ENCODE measurements at regions not wholly inside any gene's neighbourhood (a gene's known extent, or its start where the extent isn't known, plus 50 kb on each side); places are given as distances from the start of the nearest gene placed in this dataset.

- no peaks in the 10 kb centered on the region for H3K36me3 ChIP-seq (ENCODE audit: insufficient read depth, low read length)
- H3K9ac ChIP-seq (ENCODE audit: low read depth, low read length): no peak overlapping the region
- no peaks in the 10 kb centered on the region for H3K9me3 ChIP-seq (ENCODE audit: insufficient read depth, low read length, severe bottlenecking)
- H3K4me1 ChIP-seq (ENCODE audit: insufficient read depth, low read length): no peaks in the 10 kb centered on the region
- DNase-seq (no peak), ATAC-seq (ENCODE audit: insufficient read depth, low read depth) (no peak)
- no peak overlapping the region for H3K27ac ChIP-seq (ENCODE audit: low read length)
- no peak overlapping the region for H2AFZ ChIP-seq (ENCODE audit: low read depth, low read length)
- no peaks in the 10 kb centered on the region for H3K27me3 ChIP-seq (ENCODE audit: insufficient read depth, low read length, poor library complexity)
- no peaks in the 10 kb centered on the region for H3K79me2 ChIP-seq (ENCODE audit: insufficient read depth, low read length)
- TF ChIP-seq EZH2 (IDR thresholded peaks at IDR 0.05; ENCODE audit: borderline replicate concordance, low read depth, low read length, severe bottlenecking) (no peak), CTCF (IDR thresholded peaks at IDR 0.05; ENCODE audit: borderline replicate concordance, extremely low read depth, low read length, poor library complexity, severe bottlenecking) (no peak)
- H4K20me1 ChIP-seq (ENCODE audit: insufficient read depth, low read length): 0 out of 2 replicates have a peak, but pooled peaks cover 4% of the 10 kb centered on the region
- no peak overlapping the region for H3K4me3 ChIP-seq (ENCODE audit: low read depth in 1 of 2, low read length in 2 of 2)
- no peak overlapping the region for H3K4me2 ChIP-seq (ENCODE audit: insufficient read depth, low read length)
These were observed 128.5 kb upstream of the GSE1 start for GRCh38 chr16:85484347-85485300.

- TF ChIP-seq EZH2 (IDR thresholded peaks at IDR 0.05; ENCODE audit: borderline replicate concordance, low read depth, low read length, severe bottlenecking): no peak
- TF ChIP-seq CTCF (IDR thresholded peaks at IDR 0.05; ENCODE audit: borderline replicate concordance, extremely low read depth, low read length, poor library complexity, severe bottlenecking): no peak
- 0 out of 2 replicates have a peak, but pooled peaks cover 4% of the 10 kb centered on the region for H4K20me1 ChIP-seq (ENCODE audit: insufficient read depth, low read length)
- H3K27me3 ChIP-seq (ENCODE audit: insufficient read depth, low read length, poor library complexity): no peaks in the 10 kb centered on the region
- no peaks in the 10 kb centered on the region for H3K9me3 ChIP-seq (ENCODE audit: insufficient read depth, low read length, severe bottlenecking)
- no peak overlapping the region for H3K4me3 ChIP-seq (ENCODE audit: low read depth in 1 of 2, low read length in 2 of 2)
- H3K36me3 ChIP-seq (ENCODE audit: insufficient read depth, low read length): no peaks in the 10 kb centered on the region
- H2AFZ ChIP-seq (ENCODE audit: low read depth, low read length): no peak overlapping the region
- no peak overlapping the region for H3K4me2 ChIP-seq (ENCODE audit: insufficient read depth, low read length)
- ATAC-seq (ENCODE audit: insufficient read depth, low read depth) (no peak), DNase-seq (no peak)
- H3K4me1 ChIP-seq (ENCODE audit: insufficient read depth, low read length): no peaks in the 10 kb centered on the region
- no peak overlapping the region for H3K9ac ChIP-seq (ENCODE audit: low read depth, low read length)
- no peak overlapping the region for H3K27ac ChIP-seq (ENCODE audit: low read length)
- H3K79me2 ChIP-seq (ENCODE audit: insufficient read depth, low read length): no peaks in the 10 kb centered on the region
These were observed 127.7 kb upstream of the GSE1 start for GRCh38 chr16:85485379-85485778.

- TF ChIP-seq EZH2 (IDR thresholded peaks at IDR 0.05; ENCODE audit: borderline replicate concordance, low read depth, low read length, severe bottlenecking): no peak
- no peak for TF ChIP-seq CTCF (IDR thresholded peaks at IDR 0.05; ENCODE audit: borderline replicate concordance, extremely low read depth, low read length, poor library complexity, severe bottlenecking)
- H3K36me3 ChIP-seq (ENCODE audit: insufficient read depth, low read length): no peaks in the 10 kb centered on the region
- DNase-seq: no peak
- no peak overlapping the region for H3K4me2 ChIP-seq (ENCODE audit: insufficient read depth, low read length)
- no peaks in the 10 kb centered on the region for H3K9me3 ChIP-seq (ENCODE audit: insufficient read depth, low read length, severe bottlenecking)
- H3K4me3 ChIP-seq (ENCODE audit: low read depth in 1 of 2, low read length in 2 of 2): no peak overlapping the region
- H3K4me1 ChIP-seq (ENCODE audit: insufficient read depth, low read length): no peaks in the 10 kb centered on the region
- no peak overlapping the region for H3K27ac ChIP-seq (ENCODE audit: low read length)
- ATAC-seq (ENCODE audit: insufficient read depth, low read depth): no peak
- H3K79me2 ChIP-seq (ENCODE audit: insufficient read depth, low read length): no peaks in the 10 kb centered on the region
- H3K9ac ChIP-seq (ENCODE audit: low read depth, low read length): no peak overlapping the region
- H3K27me3 ChIP-seq (ENCODE audit: insufficient read depth, low read length, poor library complexity): no peaks in the 10 kb centered on the region
- H2AFZ ChIP-seq (ENCODE audit: low read depth, low read length): no peak overlapping the region
- H4K20me1 ChIP-seq (ENCODE audit: insufficient read depth, low read length): 0 out of 2 replicates have a peak, but pooled peaks cover 4% of the 10 kb centered on the region
These were observed 126.7 kb upstream of the GSE1 start for GRCh38 chr16:85486256-85486915.
